NCI-H748 treated with DMSO at 0.1 percent for 48 hours (cell line): ENCODE measurements at regions not wholly inside any gene's neighbourhood (a gene's known extent, or its start where the extent isn't known, plus 50 kb on each side); places are given as distances from the start of the nearest gene placed in this dataset.
"Not testable (repeated sequence)": the region's sequence is repeated elsewhere in the genome, so short reads cannot be mapped to it uniquely, and the experiment has no call there.

Experiments used
- DNase-seq: peaks from one replicate; lab custom pipeline; 2025; lab: John Stamatoyannopoulos, UW

DNA sequence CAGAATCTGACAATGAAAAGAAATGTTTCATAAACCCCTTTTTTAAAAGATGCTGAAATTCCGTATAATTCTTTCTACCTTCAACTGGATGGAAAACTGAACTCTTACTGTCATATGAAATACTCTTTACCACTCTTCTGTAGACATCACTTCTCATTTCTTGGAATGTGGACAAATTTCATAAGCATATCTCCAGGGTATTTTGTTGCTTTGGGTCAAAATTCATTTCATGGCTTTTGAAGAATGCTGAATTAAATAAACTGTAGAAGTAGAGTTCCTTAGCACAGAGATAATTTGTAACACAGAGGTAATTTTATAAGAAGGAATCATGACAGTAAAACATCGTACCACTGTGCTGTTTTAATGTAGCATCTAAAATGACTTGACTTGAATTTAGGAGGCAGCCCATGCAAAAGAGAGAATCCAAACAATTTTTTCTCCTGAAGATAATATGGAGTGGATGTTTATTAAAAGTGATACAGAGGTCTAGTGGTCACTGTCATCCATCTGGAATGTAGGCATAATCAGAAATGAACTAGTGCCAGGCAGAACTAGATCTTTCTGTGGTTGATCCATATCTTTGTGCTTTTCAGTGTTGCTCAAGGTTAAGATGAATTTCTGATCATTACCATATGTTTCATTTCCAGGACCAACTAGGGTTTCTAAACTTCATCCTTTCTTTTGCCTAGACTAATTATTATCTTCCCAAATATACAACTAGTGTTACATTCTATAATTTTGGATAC is 492.0 kb downstream of the KIF20B start:
- no peak for DNase-seq

DNA sequence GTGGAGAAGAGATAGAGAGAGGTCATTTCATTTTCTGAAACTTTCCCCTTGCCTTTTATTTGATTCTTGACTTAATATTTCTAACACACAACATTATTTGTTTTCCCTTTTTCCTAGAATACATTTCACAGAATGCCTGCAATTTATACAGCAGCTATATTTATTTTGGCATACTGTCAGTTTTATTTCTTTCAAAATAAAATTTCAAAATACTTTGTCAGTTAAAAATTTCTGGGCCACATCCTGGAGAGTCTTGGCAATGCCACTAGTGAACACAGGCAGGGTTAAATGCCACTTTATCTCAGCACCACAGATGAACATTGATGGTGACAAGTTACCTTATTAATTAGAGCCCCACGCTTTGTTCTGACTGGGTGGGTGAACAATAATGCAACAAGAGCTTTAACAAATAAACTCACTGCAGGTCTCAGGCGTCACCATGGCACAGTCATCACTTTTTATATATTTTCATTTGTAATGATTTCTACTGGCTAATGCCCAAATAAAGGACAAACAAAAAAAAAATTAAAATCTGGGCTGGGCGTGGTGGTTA is 494.0 kb downstream of the KIF20B start:
- no peak for DNase-seq

DNA sequence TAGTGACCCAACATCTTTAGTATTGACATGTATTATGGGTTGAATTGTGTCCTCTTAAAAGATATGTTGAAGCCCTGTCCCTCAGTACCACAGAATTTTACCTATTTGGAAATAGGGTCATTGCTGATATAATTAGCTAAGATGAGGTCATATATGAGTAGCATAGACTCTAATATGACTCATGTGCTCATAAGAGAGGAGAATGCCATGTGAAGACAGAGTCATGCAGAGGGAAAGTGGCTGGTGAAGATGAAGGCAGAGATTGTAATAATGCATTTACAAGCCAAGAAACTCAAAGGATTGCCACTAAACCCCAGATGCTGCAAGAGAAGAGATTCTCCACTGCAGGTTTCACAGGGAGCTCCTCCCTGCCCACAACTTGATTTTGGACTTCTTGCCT is 496.4 kb downstream of the KIF20B start:
- DNase-seq: no peak

DNA sequence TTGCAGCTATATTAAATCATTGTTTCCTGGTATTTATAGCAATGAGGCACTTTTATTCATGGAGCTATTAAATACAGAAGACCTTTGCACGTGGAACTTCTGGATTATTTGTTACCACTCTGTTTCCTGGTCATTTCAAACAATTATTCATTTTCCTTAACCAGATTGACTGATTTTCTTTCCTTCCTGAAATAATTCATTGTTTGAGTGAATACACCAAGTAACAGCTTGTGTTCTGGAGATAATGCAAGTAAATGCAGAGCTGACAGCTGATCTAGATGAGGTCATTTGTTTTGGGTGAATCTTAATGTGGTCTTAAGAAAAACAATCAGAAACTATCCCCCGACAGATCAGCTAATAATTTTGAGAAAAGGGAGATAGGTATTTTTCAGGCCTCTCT is 497.7 kb downstream of the KIF20B start:
- DNase-seq: no peak

DNA sequence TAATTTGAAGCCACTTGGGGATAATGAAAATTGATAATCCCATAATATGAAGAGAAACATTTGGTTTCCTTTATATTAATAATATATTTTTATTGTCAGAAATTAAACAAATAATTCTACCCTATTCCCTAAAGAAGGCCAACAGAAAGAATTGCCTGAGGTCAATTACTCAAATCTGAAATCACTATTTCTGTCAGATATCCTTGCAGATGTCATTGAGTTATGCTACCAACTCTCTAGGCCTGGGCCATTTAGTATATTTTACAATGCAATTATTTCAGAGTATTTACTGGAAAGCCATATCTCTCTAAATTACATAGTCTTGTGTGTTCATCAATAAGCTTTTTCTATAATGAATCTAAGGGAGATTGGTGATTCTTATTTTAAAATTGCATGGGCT is 498.1 kb downstream of the KIF20B start:
- DNase-seq: no peak

DNA sequence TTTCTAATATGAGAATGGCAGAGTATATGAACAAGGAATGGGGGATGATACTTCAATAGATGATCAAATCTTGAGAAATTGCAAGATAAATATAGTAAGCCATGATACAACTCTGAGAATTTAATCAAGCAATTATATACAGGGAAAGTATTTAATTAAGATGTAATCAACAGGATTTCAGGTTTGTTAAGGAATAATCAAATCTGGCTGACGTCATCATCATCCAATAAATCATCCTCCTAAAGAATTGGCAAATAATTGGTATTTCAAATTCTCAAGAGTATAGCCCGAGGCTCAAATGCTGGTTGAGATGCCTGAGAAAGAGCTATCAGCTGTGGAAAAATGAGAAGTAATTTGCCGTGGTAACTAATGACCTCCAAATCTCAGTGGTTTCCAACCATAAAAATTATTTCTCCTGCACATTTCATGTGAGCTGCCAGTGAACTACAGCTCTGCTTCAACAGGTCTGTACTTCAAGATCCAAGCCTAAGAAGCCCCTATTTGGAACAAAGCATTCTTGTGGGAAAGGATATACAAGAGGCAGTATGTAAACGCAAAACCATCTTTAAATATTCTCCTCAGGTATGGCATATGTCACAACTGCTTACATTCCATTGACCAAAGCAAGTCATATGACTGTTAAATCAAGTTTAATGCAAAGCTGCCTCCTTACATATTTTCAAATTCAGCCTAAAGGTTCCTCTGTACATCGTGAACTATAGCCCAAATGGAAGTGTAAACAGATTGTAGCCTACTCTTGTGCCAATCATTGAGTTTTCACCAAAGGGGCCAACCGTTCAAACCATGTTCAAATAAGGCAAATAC is 503.0 kb downstream of the KIF20B start:
- no peak for DNase-seq

DNA sequence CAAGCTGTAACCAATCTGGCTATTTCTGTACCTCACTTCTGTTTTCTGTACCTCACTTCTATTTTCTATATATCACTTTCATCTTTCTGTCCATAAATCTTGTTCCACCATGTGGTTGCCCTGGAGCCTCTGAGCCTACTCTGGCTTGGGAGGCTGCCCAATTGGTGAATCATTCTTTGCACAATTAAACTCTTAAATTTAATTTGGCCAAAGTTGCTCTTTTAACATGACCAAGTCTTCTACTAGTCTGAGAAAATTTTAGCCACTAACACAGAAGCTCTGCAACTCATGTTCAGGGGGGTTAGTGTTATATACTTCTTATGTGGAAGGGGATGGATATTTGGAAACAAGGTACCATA is 503.5 kb downstream of the KIF20B start:
- no peak for DNase-seq

DNA sequence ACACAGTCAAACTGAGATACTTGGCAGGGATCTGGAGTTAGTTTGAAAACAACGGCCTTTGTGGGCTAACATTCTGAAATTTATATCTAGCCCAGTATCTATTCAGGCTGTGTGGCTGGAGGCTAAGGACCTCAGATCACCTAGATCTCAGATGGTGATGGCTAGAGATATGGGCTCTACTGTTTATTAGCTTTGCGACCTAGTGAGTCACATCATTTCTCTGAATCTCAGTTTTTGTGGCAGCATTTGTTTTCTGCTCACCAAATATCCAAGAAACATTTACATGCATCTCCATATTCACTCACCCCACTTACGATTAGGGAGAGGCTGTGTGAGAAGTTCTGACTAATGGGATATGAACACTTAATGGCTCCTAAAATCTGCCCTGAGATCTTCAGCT is 503.9 kb downstream of the KIF20B start:
- DNase-seq: no peak

DNA sequence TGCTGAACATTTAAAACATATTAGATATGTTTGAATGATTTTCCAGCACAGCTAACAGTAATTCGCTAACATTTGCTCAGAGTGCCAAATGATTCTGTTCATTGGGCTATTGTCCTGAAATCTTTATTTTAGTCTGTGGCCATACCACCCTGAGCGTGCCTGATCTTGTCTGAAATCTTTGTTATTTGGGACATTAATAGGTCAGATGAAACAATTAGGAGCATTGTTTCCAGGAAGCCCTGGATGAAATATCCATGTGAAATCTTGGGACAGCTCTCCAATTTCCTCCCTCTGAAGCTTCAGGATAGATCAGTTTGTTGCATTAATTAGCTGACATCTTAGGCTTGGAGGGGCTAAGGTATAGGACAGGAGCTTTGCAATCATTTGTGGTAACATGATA is 512.0 kb downstream of the KIF20B start:
- DNase-seq: no peak

DNA sequence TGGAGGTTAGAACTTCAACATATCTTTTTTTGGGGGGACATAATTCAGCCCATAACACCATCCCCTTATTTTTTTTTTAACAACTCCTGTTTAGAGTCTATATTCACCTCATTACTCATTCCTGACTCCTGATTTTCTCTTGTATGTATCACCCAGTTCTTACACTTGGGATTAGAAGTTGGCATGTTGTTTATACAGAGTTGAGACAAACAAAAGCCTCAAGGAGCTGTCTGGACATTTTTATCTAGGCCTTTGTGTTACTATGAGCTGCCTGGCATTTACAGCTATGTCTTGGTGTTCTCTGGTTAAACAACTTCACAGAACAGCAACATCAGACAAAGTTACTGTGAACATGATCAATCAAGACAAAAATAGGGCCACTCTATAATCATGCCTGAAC is 517.5 kb downstream of the KIF20B start:
- no peak for DNase-seq

DNA sequence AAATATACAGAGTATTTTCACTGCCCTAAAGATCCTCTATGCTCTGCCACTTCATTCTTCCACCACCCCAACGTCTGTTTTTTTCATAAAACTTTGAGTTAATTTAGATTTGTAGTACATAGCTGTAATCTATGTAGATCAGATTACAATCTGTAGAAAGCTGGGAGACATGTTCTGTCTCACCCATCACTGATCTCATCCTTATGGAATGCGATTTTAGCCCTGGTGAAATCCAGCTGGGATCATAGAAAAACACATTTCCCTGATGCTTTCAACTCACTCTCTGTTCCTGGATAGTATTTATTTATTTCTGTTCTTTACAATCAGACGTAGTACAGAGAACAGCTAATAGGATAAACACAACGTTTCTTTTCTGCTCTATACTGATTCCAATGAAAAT is 521.0 kb downstream of the KIF20B start:
- no peak for DNase-seq

DNA sequence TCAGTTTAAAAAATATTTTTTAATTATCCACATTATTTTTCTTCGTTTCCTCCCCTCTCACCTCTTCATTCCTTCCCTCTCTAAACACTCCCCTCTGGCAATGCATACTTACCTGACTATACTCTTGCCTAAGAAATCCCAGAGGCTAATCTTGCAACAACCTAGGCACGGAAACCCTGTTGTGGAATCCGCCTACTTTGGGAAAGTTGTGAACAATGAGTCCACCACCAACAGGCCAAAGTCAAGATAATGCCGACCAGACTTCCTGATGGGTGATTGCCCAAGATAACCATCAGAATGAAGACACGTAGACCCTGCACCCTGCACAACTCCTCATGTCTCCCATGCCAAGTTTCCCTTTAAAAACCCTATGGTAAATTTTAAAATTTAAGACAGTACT is 521.5 kb downstream of the KIF20B start:
- DNase-seq: no peak

DNA sequence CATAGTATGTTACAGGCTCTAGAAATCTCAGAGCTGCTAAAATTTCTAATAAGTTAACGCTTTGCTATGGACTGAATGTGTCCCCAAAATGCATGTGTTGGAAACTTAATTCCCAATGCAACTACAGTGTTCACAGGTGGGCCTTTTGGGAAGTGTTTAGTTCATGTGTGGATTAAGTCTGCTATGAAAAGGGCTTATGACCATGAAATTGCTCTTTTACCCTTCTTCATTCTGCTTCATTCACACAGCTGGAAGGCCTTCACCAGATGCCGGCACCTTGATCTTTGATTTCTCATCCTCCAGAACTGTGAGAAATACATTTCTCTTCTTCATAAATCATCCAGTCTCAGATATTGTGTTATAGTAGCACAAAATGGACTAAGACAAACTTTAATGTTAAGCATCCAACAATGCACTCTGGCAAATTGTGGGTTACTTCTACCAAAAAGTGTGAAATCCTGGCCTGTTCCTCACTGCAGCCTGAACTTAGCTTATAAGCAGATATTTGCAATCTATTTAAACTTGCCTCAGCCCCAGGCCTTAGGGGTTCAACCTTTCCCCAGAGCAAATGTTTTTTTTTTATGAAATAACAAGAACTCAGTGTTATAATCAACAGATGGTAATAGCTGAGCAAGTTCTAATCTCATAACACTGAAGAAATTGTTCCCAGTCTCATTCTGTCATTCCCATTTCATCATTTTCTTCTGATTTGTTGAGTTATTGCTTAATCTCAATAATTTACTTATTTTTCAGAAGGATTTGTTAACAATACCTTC is 523.6 kb downstream of the KIF20B start:
- no peak for DNase-seq

DNA sequence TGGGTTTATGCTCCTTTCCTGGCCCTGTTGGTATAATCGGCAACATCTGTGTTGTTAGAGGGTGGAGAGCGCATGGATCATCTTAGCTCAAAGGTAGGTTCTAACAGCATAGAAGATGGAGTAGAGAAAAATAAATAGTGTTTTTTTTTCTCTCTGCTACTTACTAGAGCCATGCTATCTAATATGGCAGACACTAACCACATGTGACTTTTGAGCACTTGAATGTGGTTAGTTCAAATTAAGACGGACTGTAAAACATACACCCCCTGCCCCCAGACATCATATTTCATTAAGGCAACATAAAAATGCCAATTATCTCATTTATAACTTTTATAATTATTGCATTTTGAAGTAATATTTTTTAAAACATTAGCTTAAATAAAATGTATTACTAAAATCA is 525.1 kb downstream of the KIF20B start:
- DNase-seq: no peak

DNA sequence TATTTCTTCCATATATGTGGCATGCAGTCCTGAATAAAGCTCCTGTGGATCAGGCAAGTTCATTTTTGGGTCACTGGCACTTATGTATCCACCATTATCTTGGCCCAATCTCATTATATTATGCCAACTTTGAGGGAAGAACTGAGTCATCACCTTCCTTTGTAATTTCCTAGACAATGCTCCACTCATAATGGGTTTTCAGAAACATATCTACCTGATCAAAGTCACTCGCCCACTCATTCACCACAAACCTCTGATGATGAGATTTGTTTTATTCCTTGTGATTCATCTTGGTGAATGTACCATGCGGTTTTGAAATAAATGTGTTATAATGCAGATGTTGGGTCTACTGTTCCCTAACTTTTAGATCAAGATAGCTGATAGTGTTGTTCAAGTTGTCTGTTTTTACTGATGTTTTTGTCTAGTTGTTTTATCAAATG is 525.8 kb downstream of the KIF20B start:
- no peak for DNase-seq

DNA sequence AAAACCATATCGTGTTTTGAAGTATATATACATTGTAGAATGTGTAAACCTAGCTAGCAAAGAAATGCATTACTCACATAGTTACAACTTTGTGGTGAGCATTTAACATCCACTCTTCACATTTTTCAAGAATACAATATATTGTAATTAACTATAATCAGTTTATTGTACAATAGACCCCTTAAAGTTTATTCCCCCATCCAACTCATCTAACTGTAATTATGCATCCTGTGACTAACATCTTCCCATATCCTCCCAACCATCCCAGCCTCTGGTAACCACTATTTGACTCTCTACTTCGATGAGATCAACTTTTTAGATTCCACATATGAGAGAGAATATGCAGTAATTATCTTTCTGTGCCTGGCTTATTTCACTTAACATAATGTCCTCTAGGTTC is 526.4 kb downstream of the KIF20B start:
- no peak for DNase-seq

DNA sequence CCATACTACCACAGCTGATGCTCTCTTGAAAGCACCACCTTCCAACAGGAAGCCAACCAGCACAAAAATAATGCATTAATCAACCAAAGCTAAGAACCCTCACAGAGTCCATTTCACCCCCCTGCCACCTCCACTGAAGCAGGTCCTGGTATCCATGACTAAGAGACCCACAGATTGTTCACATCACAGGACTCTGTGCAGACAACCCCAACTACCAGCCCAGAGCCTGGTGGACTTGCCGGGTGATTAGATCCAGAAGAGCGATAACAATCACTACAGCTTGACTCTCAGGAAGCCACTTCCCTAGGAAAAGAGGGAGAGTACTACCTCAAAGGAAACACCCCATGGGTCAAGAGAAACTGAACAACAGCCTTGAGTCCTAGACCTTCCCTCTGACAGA is 528.1 kb downstream of the KIF20B start:
- no peak for DNase-seq

DNA sequence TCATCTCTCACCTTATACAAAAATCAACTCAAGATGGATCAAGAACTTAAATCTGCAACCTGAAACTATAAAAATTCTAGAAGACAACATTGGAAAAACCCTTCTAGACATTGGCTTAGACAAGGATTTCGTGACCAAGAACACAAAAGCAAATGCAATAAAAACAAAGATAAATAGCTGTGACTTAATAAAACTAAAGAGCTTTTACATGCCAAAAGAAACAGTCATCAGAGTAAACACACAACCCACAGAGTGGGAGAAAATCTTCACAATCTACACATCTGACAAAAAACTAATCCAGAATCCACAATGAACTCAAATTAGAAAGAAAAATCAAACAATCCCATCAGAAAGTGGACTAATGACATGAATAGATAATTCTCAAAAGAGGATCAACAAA is 532.4 kb downstream of the KIF20B start:
- DNase-seq: not testable (repeated sequence)

DNA sequence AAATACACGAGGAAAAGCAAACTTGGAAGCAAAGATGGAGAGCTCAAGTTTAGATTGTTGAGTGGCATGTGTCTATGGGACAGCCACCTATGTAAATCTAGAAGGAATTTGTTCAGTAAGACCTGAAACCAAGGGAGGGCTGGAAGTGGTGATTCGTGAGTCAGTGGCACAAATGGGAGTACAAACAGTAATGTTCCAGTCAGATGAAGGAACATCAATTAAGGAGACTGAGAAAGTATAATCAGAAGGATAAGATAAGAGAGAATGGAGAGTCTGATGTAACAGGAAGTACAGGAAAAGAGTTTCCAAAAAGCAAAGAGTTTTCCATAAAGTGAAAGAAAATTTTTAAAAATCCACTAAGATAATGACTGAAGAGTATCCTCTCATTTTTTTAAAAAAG is 544.2 kb downstream of the KIF20B start:
- no peak for DNase-seq

DNA sequence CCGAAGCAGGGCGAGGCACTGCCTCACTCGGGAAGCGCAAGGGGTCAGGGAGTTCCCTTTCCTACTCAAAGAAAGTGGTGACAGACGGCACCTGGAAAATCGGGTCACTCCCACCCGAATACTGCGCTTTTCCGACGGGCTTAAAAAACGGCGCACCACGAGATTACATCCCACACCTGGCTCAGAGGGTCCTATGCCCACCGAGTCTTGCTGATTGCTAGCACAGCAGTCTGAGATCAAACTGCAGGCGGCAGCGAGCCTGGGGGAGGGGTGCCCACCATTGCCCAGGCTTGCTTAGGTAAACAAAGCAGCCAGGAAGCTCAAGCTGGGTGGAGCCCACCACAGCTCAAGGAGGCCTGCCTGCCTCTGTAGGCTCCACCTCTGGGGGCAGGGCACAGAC is 549.4 kb downstream of the KIF20B start:
- not testable (repeated sequence) for DNase-seq

DNA sequence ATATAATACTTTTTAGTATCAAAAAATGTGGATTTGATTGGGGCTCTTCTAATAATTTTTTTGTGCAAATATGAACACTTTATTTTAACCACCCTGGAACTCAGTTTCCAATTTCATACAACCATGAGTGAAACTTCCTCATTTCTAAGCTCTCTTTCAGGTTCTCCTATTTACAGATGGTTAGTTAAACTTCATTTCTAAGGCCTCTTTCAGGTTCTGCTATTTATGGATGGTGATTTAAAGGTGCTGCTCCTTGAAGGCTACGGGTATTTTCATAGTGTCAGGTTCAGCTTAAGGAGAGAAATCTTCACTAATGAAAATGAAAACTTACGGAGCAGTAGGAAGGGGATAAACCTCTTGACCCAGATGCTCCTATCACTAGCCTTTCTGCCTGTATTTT is 568.3 kb downstream of the KIF20B start:
- DNase-seq: no peak

DNA sequence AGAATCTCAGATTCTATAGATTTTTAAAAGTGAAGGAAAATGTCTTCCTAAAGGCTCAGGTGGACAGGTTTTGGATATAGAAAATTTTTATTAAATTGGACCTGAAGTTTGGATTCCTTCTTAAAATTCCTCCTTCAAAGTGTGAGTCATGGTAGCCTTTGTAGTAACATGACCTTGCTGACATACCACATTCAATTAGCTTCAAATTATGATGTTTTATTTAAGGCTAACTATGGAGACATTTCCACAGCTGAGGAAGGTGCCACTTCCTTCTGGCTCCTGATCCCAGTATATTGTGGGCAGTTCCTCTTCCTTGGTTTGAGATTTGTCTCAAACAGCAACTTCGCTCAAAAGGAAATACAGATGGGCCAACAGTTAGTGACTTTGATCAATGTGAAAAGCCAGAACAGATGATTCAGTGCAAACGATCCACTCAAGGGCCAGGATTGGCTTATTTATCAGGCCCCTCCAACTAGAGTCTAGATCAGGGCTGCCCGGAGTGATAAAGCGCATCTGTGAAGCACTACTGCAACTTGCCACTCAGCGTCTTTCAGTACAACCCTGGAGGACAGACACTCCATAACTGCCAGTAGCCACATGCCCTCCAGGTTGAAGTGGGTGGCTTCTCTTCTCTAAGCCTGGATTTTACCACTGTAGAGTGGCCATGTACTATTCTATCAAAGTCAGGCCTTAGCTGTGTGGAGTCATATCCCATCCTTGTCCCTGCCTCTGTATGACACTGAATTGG is 573.5 kb downstream of the KIF20B start:
- DNase-seq: no peak
